ENCODE measurements at regions not wholly inside any gene's neighbourhood (a gene's known extent, or its start where the extent isn't known, plus 50 kb on each side); places are given as distances from the start of the nearest gene placed in this dataset.

GRCh38 chr15:87269566-87269965 is 987.0 kb downstream of the NTRK3 start:
- Histone ChIP-seq H3K27me3 (ENCODE audit: insufficient read depth, low read depth) (no peaks in the 10 kb centered on the region), H3K9me3 (ENCODE audit: insufficient read depth, low read depth) (no peaks in the 10 kb centered on the region), H3K4me3 (no peak overlapping the region), H2AFZ (no peak overlapping the region), H3K79me2 (ENCODE audit: low read depth) (no peaks in the 10 kb centered on the region), H3K4me2 (no peak overlapping the region), H3K27ac (no peak overlapping the region), H3K36me3 (ENCODE audit: low read depth) (no peaks in the 10 kb centered on the region), H3K4me1 (replicated peaks; ENCODE audit: insufficient read depth) (no peaks in the 10 kb centered on the region), H4K20me1 (ENCODE audit: insufficient read depth) (no peaks in the 10 kb centered on the region), H3K9me2 (ENCODE audit: insufficient read depth) (no peaks in the 10 kb centered on the region), H3F3A (ENCODE audit: insufficient read depth, low read depth) (no peaks in the 10 kb centered on the region)
- intact Hi-C loops (cut with micrococcal nuclease; ENCODE audit: unreplicated experiment), result no loop called here
- no peak for TF ChIP-seq EZH2 (IDR thresholded peaks at IDR 0.05; ENCODE audit: low read depth)
- TF ChIP-seq CTCF (conservative IDR thresholded peaks at IDR 0.05), result no peak
- peak in 1 of 2 experiments; percentile 50 for DNase-seq
- ChIA-PET CTCF (no interaction called here), POLR2A (ENCODE audit: unreplicated experiment) (no interaction called here)
- no TSS peak for BruUV-seq (replicated peaks)

GRCh38 chr15:87268675-87269074 is 987.9 kb downstream of the NTRK3 start:
- H3K9me2 ChIP-seq (ENCODE audit: insufficient read depth), result no peaks in the 10 kb centered on the region
- H3F3A ChIP-seq (ENCODE audit: insufficient read depth, low read depth), result no peaks in the 10 kb centered on the region
- H4K20me1 ChIP-seq (ENCODE audit: insufficient read depth), result no peaks in the 10 kb centered on the region
- no peak overlapping the region for H2AFZ ChIP-seq
- H3K9me3 ChIP-seq (ENCODE audit: insufficient read depth, low read depth), result no peaks in the 10 kb centered on the region
- no peak overlapping the region for H3K4me3 ChIP-seq
- H3K27ac ChIP-seq, result no peak overlapping the region
- BruUV-seq (replicated peaks), result no TSS peak
- H3K4me2 ChIP-seq, result no peak overlapping the region
- DNase-seq, result no peak
- no peaks in the 10 kb centered on the region for H3K4me1 ChIP-seq (replicated peaks; ENCODE audit: insufficient read depth)
- no peaks in the 10 kb centered on the region for H3K36me3 ChIP-seq (ENCODE audit: low read depth)
- POLR2A ChIA-PET (ENCODE audit: unreplicated experiment), result no interaction called here
- no peaks in the 10 kb centered on the region for H3K79me2 ChIP-seq (ENCODE audit: low read depth)
- CTCF ChIA-PET, result no interaction called here
- TF ChIP-seq CTCF (conservative IDR thresholded peaks at IDR 0.05) (no peak), EZH2 (IDR thresholded peaks at IDR 0.05; ENCODE audit: low read depth) (no peak)
- intact Hi-C loops (cut with micrococcal nuclease; ENCODE audit: unreplicated experiment), result no loop called here
- H3K27me3 ChIP-seq (ENCODE audit: insufficient read depth, low read depth), result no peaks in the 10 kb centered on the region

- no peaks in the 10 kb centered on the region for H3K9me3 ChIP-seq (ENCODE audit: insufficient read depth, low read depth)
- peak; percentile 3 to 62 for DNase-seq
- H3F3A ChIP-seq (ENCODE audit: insufficient read depth, low read depth), result no peaks in the 10 kb centered on the region
- no peak overlapping the region for H3K4me3 ChIP-seq
- H3K27ac ChIP-seq, result no peak overlapping the region
- TF ChIP-seq EZH2 (IDR thresholded peaks at IDR 0.05; ENCODE audit: low read depth) (no peak), CTCF (conservative IDR thresholded peaks at IDR 0.05) (no peak)
- ChIA-PET CTCF (no interaction called here), POLR2A (ENCODE audit: unreplicated experiment) (no interaction called here)
- H3K36me3 ChIP-seq (ENCODE audit: low read depth), result no peaks in the 10 kb centered on the region
- BruUV-seq (replicated peaks), result no TSS peak
- H3K79me2 ChIP-seq (ENCODE audit: low read depth), result no peaks in the 10 kb centered on the region
- no peaks in the 10 kb centered on the region for H4K20me1 ChIP-seq (ENCODE audit: insufficient read depth)
- no peak overlapping the region for H3K4me2 ChIP-seq
- no peaks in the 10 kb centered on the region for H3K27me3 ChIP-seq (ENCODE audit: insufficient read depth, low read depth)
- intact Hi-C loops (cut with micrococcal nuclease; ENCODE audit: unreplicated experiment), result no loop called here
- no peaks in the 10 kb centered on the region for H3K4me1 ChIP-seq (replicated peaks; ENCODE audit: insufficient read depth)
- no peak overlapping the region for H2AFZ ChIP-seq
- H3K9me2 ChIP-seq (ENCODE audit: insufficient read depth), result no peaks in the 10 kb centered on the region
These were observed 988.7 kb downstream of the NTRK3 start for GRCh38 chr15:87267798-87268197.

All from PC-9 (cell line).